WTC11 (cell line): ENCODE measurements at regions not wholly inside any gene's neighbourhood (a gene's known extent, or its start where the extent isn't known, plus 50 kb on each side); places are given as distances from the start of the nearest gene placed in this dataset.

Experiments used
- ATAC-seq: fragments of 200-7000 bp; cut with Tn5 transposase; 2 replicates; pipeline ENCODE4 v1.10.0; 2021; ENCODE audit warnings: mild to moderate bottlenecking, moderate library complexity
- CTCF ChIA-PET: fragments of 300-600 bp; sonication (Branson Sonifier 250); formaldehyde crosslinking; loops from one replicate; lab custom pipeline; 2021; ENCODE audit warnings: antibody characterized with exemption; lab: Charles Lee
- POLR2A ChIA-PET: fragments of 350-600 bp; sonication (Branson Sonifier 250); formaldehyde crosslinking; loops from one replicate; lab custom pipeline; 2021; ENCODE audit warnings: antibody characterized with exemption; lab: Charles Lee
- DNase-seq: peaks from one replicate; pipeline ENCODE4 v3.0.0; 2021; ENCODE audit warnings: low spot score
- H3K27ac Mint-ChIP-seq: 2 replicates; pipeline ENCODE4 v1.8.0; 2021; ENCODE audit warnings: mixed read lengths
- H3K27me3 Mint-ChIP-seq: 2 replicates; pipeline ENCODE4 v1.8.0; 2021; ENCODE audit warnings: low read depth, mild to moderate bottlenecking, moderate library complexity, mixed read lengths
- H3K36me3 Mint-ChIP-seq: 2 replicates; pipeline ENCODE4 v1.8.0; 2021; ENCODE audit warnings: mixed read lengths
- H3K4me1 Mint-ChIP-seq: 2 replicates; pipeline ENCODE4 v1.8.0; 2022; ENCODE audit warnings: mixed read lengths
- H3K4me3 Mint-ChIP-seq: 2 replicates; pipeline ENCODE4 v1.8.0; 2021; ENCODE audit warnings: mild to moderate bottlenecking, moderate library complexity, mixed read lengths
- H3K9me3 Mint-ChIP-seq: 2 replicates; pipeline ENCODE4 v1.8.0; 2021; ENCODE audit warnings: mixed read lengths
- FOXJ3 ChIP-seq: sonication (generic); formaldehyde crosslinking; IDR thresholded peaks from 2 replicates; pipeline ENCODE4 v1.9.0; 2021; ENCODE audit warnings: missing genetic modification reagents, mild to moderate bottlenecking, borderline replicate concordance
- FOXP1 ChIP-seq: sonication (generic); formaldehyde crosslinking; IDR thresholded peaks from 2 replicates; pipeline ENCODE4 v1.8.0; 2022; ENCODE audit warnings: missing genetic modification reagents, mild to moderate bottlenecking, moderate library complexity, borderline replicate concordance
- GABPB1 ChIP-seq: sonication (generic); formaldehyde crosslinking; IDR thresholded peaks from 2 replicates; pipeline ENCODE4 v1.8.1; 2023; ENCODE audit warnings: mild to moderate bottlenecking, missing genetic modification reagents
- HMGA2 ChIP-seq: fragments of 250-450 bp; sonication (Bioruptor Pico); IDR thresholded peaks from 2 replicates; pipeline ENCODE4 v1.4.0; 2021; ENCODE audit warnings: mild to moderate bottlenecking, moderate library complexity
- IRF2 ChIP-seq: sonication (generic); formaldehyde crosslinking; IDR thresholded peaks from 2 replicates; pipeline ENCODE4 v1.8.0; 2022; ENCODE audit warnings: low read depth, missing genetic modification reagents, borderline replicate concordance
- JUN ChIP-seq: sonication (generic); formaldehyde crosslinking; IDR thresholded peaks from 2 replicates; pipeline ENCODE4 v1.8.0; 2023; ENCODE audit warnings: mild to moderate bottlenecking, missing genetic modification reagents
- NFE2L1 ChIP-seq: sonication (generic); formaldehyde crosslinking; IDR thresholded peaks from 2 replicates; pipeline ENCODE4 v1.8.1; 2023; ENCODE audit warnings: missing genetic modification reagents
- NR1H2 ChIP-seq: sonication (generic); formaldehyde crosslinking; IDR thresholded peaks from 2 replicates; pipeline ENCODE4 v1.9.0; 2021; ENCODE audit warnings: mild to moderate bottlenecking, moderate library complexity, missing genetic modification reagents
- NR3C1 ChIP-seq: sonication (generic); formaldehyde crosslinking; conservative IDR thresholded peaks from 2 replicates; pipeline ENCODE4 v1.8.1; 2023; ENCODE audit warnings: low read depth, mild to moderate bottlenecking, missing genetic modification reagents
- SOX15 ChIP-seq: fragments of 250-450 bp; sonication (Bioruptor Pico); IDR thresholded peaks from 2 replicates; pipeline ENCODE4 v1.9.0; 2021; ENCODE audit warnings: mild to moderate bottlenecking
- TCF7 ChIP-seq: sonication (generic); formaldehyde crosslinking; IDR thresholded peaks from 2 replicates; pipeline ENCODE4 v1.8.0; 2022; ENCODE audit warnings: mild to moderate bottlenecking, low read depth, missing genetic modification reagents, moderate library complexity
- TEAD4 ChIP-seq: sonication (generic); formaldehyde crosslinking; IDR thresholded peaks from 2 replicates; pipeline ENCODE4 v1.8.0; 2022; ENCODE audit warnings: mild to moderate bottlenecking, missing genetic modification reagents
- USF2 ChIP-seq: sonication (generic); formaldehyde crosslinking; IDR thresholded peaks from 2 replicates; pipeline ENCODE4 v1.8.1; 2023; ENCODE audit warnings: mild to moderate bottlenecking, missing genetic modification reagents, moderate library complexity
- ZNF138 ChIP-seq: sonication (generic); formaldehyde crosslinking; conservative IDR thresholded peaks from 2 replicates; pipeline ENCODE4 v1.8.1; 2022; ENCODE audit warnings: mild to moderate bottlenecking, moderate library complexity, missing genetic modification reagents
- ZNF396 ChIP-seq: fragments of 250-450 bp; sonication (Bioruptor Pico); IDR thresholded peaks from 2 replicates; pipeline ENCODE4 v1.8.0; 2021; ENCODE audit warnings: mild to moderate bottlenecking, moderate library complexity, borderline replicate concordance
- ZNF512 ChIP-seq: sonication (generic); formaldehyde crosslinking; IDR thresholded peaks from 2 replicates; pipeline ENCODE4 v1.8.1; 2022; ENCODE audit warnings: missing genetic modification reagents, borderline replicate concordance
- TF ChIP-seq, protein P1 (sequence below): sonication (generic); formaldehyde crosslinking; IDR thresholded peaks from 2 replicates; pipeline ENCODE4 v1.8.0; 2023; ENCODE audit warnings: missing genetic modification reagents
- TF ChIP-seq, protein P2 (sequence below): sonication (generic); formaldehyde crosslinking; conservative IDR thresholded peaks from 2 replicates; pipeline ENCODE4 v1.8.1; 2023; ENCODE audit warnings: mild to moderate bottlenecking, low read depth, missing genetic modification reagents, moderate library complexity
- TF ChIP-seq, protein P3 (sequence below): fragments of 250-450 bp; sonication (Bioruptor Pico); IDR thresholded peaks from 2 replicates; pipeline ENCODE4 v1.8.0; 2021; ENCODE audit warnings: mild to moderate bottlenecking

GRCh38 chr4:156661555-156661954, 310.0 kb downstream of the PDGFC start:
- H3K4me3 Mint-ChIP-seq = no peak overlapping the region
- no peaks in the 10 kb centered on the region for H3K9me3 Mint-ChIP-seq
- H3K27me3 Mint-ChIP-seq = no peaks in the 10 kb centered on the region
- no peaks in the 10 kb centered on the region for H3K36me3 Mint-ChIP-seq
- peaks cover 4% of the 10 kb centered on the region for H3K4me1 Mint-ChIP-seq
- ATAC-seq (no peak), DNase-seq (no peak)
- TF ChIP-seq ZNF138 (no peak), GABPB1 (CRISPR knock-in tag) (no peak), NR1H2 (CRISPR knock-in tag) (no peak), FOXP1 (no peak), SOX15 (CRISPR knock-in tag) (no peak), NR3C1 (CRISPR knock-in tag) (no peak), ZNF396 (CRISPR knock-in tag) (no peak), TEAD4 (CRISPR knock-in tag) (no peak)
- TF ChIP-seq, protein P1, sequence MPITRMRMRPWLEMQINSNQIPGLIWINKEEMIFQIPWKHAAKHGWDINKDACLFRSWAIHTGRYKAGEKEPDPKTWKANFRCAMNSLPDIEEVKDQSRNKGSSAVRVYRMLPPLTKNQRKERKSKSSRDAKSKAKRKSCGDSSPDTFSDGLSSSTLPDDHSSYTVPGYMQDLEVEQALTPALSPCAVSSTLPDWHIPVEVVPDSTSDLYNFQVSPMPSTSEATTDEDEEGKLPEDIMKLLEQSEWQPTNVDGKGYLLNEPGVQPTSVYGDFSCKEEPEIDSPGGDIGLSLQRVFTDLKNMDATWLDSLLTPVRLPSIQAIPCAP (CRISPR knock-in tag) = no peak
- H3K27ac Mint-ChIP-seq = no peak overlapping the region
- ChIA-PET POLR2A (no interaction called here), CTCF (no interaction called here)

DNA sequence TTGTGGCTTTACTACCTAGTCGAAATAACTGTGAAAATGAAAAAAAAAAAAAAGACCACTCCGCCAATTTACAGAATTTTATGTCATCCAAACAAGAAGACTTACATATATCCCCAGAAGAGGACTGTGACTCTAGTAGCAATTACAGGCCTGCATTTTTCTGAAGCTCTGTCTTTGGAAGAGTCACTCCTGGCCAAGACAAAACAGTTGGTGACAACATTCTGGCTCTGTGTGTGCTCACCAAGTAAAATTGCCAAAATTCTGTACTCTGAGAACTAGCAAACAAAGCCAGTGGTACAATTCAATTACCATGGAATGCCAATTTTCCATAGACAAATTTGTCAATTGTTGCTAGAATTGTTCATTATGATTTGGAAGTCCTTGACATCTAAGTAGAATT, 311.1 kb downstream of the PDGFC start:
- Mint-ChIP-seq H3K4me1 (peaks cover under 1% of the 10 kb centered on the region), H3K36me3 (no peaks in the 10 kb centered on the region), H3K9me3 (no peaks in the 10 kb centered on the region), H3K27ac (no peak overlapping the region), H3K4me3 (no peak overlapping the region), H3K27me3 (no peaks in the 10 kb centered on the region)
- ChIA-PET CTCF (no interaction called here), POLR2A (interaction anchor here (0.6 kb wide), 1 partner anchor 1452 kb away, joined by 3 read pairs; no protein-coding TSS in a partner anchor)
- TF ChIP-seq ZNF396 (CRISPR knock-in tag) = no peak
- TF ChIP-seq, protein P1 (CRISPR knock-in tag) = no peak
- TF ChIP-seq TCF7 (CRISPR knock-in tag) = no peak
- TF ChIP-seq HMGA2 (CRISPR knock-in tag) = no peak
- no peak for TF ChIP-seq USF2 (CRISPR knock-in tag)
- no peak for TF ChIP-seq ZNF512 (CRISPR knock-in tag)
- TF ChIP-seq JUN = no peak
- TF ChIP-seq NFE2L1 (CRISPR knock-in tag) = no peak
- no peak for TF ChIP-seq FOXJ3 (CRISPR knock-in tag)
- no peak for TF ChIP-seq NR3C1 (CRISPR knock-in tag)
- TF ChIP-seq IRF2 (CRISPR knock-in tag) = no peak
- ATAC-seq (no peak), DNase-seq (no peak)

- POLR2A ChIA-PET = interaction anchor here (0.6 kb wide), 1 partner anchor 1453 kb away, joined by 3 read pairs; no protein-coding TSS in a partner anchor
- TF ChIP-seq, protein P2, sequence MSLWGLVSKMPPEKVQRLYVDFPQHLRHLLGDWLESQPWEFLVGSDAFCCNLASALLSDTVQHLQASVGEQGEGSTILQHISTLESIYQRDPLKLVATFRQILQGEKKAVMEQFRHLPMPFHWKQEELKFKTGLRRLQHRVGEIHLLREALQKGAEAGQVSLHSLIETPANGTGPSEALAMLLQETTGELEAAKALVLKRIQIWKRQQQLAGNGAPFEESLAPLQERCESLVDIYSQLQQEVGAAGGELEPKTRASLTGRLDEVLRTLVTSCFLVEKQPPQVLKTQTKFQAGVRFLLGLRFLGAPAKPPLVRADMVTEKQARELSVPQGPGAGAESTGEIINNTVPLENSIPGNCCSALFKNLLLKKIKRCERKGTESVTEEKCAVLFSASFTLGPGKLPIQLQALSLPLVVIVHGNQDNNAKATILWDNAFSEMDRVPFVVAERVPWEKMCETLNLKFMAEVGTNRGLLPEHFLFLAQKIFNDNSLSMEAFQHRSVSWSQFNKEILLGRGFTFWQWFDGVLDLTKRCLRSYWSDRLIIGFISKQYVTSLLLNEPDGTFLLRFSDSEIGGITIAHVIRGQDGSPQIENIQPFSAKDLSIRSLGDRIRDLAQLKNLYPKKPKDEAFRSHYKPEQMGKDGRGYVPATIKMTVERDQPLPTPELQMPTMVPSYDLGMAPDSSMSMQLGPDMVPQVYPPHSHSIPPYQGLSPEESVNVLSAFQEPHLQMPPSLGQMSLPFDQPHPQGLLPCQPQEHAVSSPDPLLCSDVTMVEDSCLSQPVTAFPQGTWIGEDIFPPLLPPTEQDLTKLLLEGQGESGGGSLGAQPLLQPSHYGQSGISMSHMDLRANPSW = no peak
- TF ChIP-seq, protein P3, sequence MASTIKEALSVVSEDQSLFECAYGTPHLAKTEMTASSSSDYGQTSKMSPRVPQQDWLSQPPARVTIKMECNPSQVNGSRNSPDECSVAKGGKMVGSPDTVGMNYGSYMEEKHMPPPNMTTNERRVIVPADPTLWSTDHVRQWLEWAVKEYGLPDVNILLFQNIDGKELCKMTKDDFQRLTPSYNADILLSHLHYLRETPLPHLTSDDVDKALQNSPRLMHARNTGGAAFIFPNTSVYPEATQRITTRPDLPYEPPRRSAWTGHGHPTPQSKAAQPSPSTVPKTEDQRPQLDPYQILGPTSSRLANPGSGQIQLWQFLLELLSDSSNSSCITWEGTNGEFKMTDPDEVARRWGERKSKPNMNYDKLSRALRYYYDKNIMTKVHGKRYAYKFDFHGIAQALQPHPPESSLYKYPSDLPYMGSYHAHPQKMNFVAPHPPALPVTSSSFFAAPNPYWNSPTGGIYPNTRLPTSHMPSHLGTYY (CRISPR knock-in tag) = no peak
- TF ChIP-seq, all 79 proteins: peak for 0
- no peak for ATAC-seq
- Mint-ChIP-seq H3K36me3 (no peaks in the 10 kb centered on the region), H3K27me3 (no peaks in the 10 kb centered on the region), H3K27ac (no peak overlapping the region), H3K9me3 (no peaks in the 10 kb centered on the region), H3K4me1 (no peaks in the 10 kb centered on the region), H3K4me3 (no peak overlapping the region)
- DNase-seq = no peak
- CTCF ChIA-PET = no interaction called here
Observed at GRCh38 chr4:156659983-156660382, 311.6 kb downstream of the PDGFC start.
